Prostate gland (tissue), 2 donors: ENCODE measurements at regions not wholly inside any gene's neighbourhood (a gene's known extent, or its start where the extent isn't known, plus 50 kb on each side); places are given as distances from the start of the nearest gene placed in this dataset.

Experiments used
- DNase-seq: peaks from one replicate; pipeline ENCODE4 v3.0.0-alpha.2; 2019; ENCODE audit warnings: low spot score
- H3K27ac ChIP-seq, 2 donors: fragments of 200-600 bp; sonication (generic); 2 replicates each; pipeline ENCODE4 v1.5.1; 2017 to 2019
- H3K27me3 ChIP-seq: fragments of 200-600 bp; sonication (generic); replicated peaks from 2 replicates; pipeline ENCODE4 v1.5.1; 2019; ENCODE audit not compliant: insufficient read depth
- H3K36me3 ChIP-seq, 2 donors: fragments of 200-600 bp; sonication (generic); 1 replicate in 1 of 2; 2 replicates in 1 of 2; pipeline versions ENCODE4 v1.5.1 to v1.8.1; 2017 to 2019
- H3K4me1 ChIP-seq: fragments of 200-600 bp; sonication (generic); replicated peaks from 2 replicates; pipeline ENCODE4 v1.5.1; 2019
- H3K4me3 ChIP-seq, 2 donors: fragments of 200-600 bp; sonication (generic); 2 replicates each; pipeline ENCODE4 v1.5.1; 2017 to 2019
- H3K9me3 ChIP-seq: fragments of 200-600 bp; sonication (generic); 2 replicates; pipeline ENCODE4 v1.5.1; 2017
- CTCF ChIP-seq, 4 experiments: fragments of 200-600 bp in 2 of 4; fragments of 450-650 bp in 2 of 4; sonication (generic) in 2 of 4; IDR thresholded peaks; 1 replicate in 3 of 4; 2 replicates in 1 of 4; pipeline ENCODE4 v1.5.1; 2016 to 2019; ENCODE audit warnings: antibody characterized with exemption in 4 of 4, mild to moderate bottlenecking in 2 of 4, moderate library complexity in 2 of 4
- POLR2A ChIP-seq: fragments of 450-650 bp; IDR thresholded peaks from one replicate; pipeline ENCODE4 v1.6.1; 2016; ENCODE audit warnings: antibody characterized with exemption, mild to moderate bottlenecking
- POLR2AphosphoS5 ChIP-seq: sonication (generic); formaldehyde crosslinking; IDR thresholded peaks from one replicate; pipeline ENCODE4 v1.6.1; 2017; ENCODE audit warnings: antibody characterized with exemption
- WGBS: methylation state at CpG from one replicate; pipeline ENCODE4 v1.1.5; 2018; 5-methylcytosine and 5-hydroxymethylcytosine counted together
- intact Hi-C: fragments of 100-400 bp; cut with DNase I; formaldehyde crosslinking; loops from one replicate; pipeline ENCODE4 v1.14.2; 2022

- H3K27ac ChIP-seq, result no peak overlapping the region
- TF ChIP-seq POLR2AphosphoS5 (no peak), POLR2A (no peak), CTCF (IDR thresholded peaks at IDR 0.05) (no peak)
- H3K4me3 ChIP-seq, result no peak overlapping the region
- H3K27me3 ChIP-seq, result no peaks in the 10 kb centered on the region
- intact Hi-C loops, result no loop called here
- H3K4me1 ChIP-seq, result no peaks in the 10 kb centered on the region
- DNase-seq, result no peak
- H3K9me3 ChIP-seq, result no peaks in the 10 kb centered on the region
- no peaks in the 10 kb centered on the region for H3K36me3 ChIP-seq
- WGBS, result 59% methylated on average over 5 of the region's 5 CpGs
Measured at GRCh38 chr6:147654103-147654845, 145.8 kb downstream of the SAMD5 start.

- Histone ChIP-seq H3K27ac (no peak overlapping the region), H3K4me3 (no peak overlapping the region), H3K9me3 (no peaks in the 10 kb centered on the region), H3K36me3 (no peaks in the 10 kb centered on the region), H3K27me3 (peaks cover 2% of the 10 kb centered on the region), H3K4me1 (no peaks in the 10 kb centered on the region)
- TF ChIP-seq CTCF (IDR thresholded peaks at IDR 0.05) (no peak), POLR2AphosphoS5 (no peak), POLR2A (no peak)
- intact Hi-C loops, result no loop called here
- no peak for DNase-seq
- WGBS, result 95% methylated on average over 20 of the region's 20 CpGs
Measured at GRCh38 chr6:147660334-147661311, 152.1 kb downstream of the SAMD5 start.

GRCh38 chr6:147662646-147663045 lies 154.2 kb downstream of the SAMD5 start:
- no peaks in the 10 kb centered on the region for H3K36me3 ChIP-seq
- 96% methylated on average over 1 of the region's 1 CpG for WGBS
- peaks cover 2% of the 10 kb centered on the region for H3K27me3 ChIP-seq
- no peaks in the 10 kb centered on the region for H3K9me3 ChIP-seq
- TF ChIP-seq CTCF (IDR thresholded peaks at IDR 0.05), result no peak
- intact Hi-C loops, result no loop called here
- no peaks in the 10 kb centered on the region for H3K4me1 ChIP-seq
- no peak for DNase-seq
- no peak overlapping the region for H3K4me3 ChIP-seq
- no peak overlapping the region for H3K27ac ChIP-seq

- H3K27ac ChIP-seq, result no peak overlapping the region
- no peaks in the 10 kb centered on the region for H3K9me3 ChIP-seq
- DNase-seq, result no peak
- H3K27me3 ChIP-seq, result peaks cover 2% of the 10 kb centered on the region
- no peak for TF ChIP-seq POLR2A
- no peak for TF ChIP-seq POLR2AphosphoS5
- TF ChIP-seq CTCF (IDR thresholded peaks at IDR 0.05), result no peak
- no peaks in the 10 kb centered on the region for H3K36me3 ChIP-seq
- H3K4me1 ChIP-seq, result no peaks in the 10 kb centered on the region
- H3K4me3 ChIP-seq, result no peak overlapping the region
- intact Hi-C loops, result no loop called here
- 83% methylated on average over 2 of the region's 2 CpGs for WGBS
Measured at GRCh38 chr6:147664092-147664491, 155.6 kb downstream of the SAMD5 start.
